ENCODE measurements at regions not wholly inside any gene's neighbourhood (a gene's known extent, or its start where the extent isn't known, plus 50 kb on each side); places are given as distances from the start of the nearest gene placed in this dataset.

DNA sequence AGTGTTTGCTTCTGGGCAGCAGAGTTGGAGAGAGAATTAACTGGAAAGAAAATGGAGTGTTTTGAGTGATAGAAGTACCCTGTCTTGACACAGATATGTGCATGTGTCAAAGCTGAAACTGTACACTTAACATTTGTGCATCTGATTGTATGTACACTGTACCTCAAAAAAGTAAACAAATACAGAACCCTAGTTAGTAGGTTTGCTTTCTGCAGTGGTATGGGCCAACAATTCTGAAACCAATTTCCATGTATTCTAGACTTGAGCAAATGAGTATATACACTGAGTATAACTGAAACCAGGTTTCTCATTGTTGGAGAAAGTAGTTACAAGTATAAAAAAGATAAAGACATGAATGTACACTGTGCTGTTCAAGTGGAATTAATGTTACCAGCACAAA is 52.4 kb downstream of the ELAPOR2 start:
- no peak for DNase-seq
- Histone ChIP-seq H3K27ac (ENCODE audit: insufficient read depth, low read length, poor library complexity, severe bottlenecking) (no peak overlapping the region), H3K36me3 (ENCODE audit: control insufficient read depth, insufficient read depth, low read length) (no peaks in the 10 kb centered on the region), H3K27me3 (replicated peaks; ENCODE audit: control insufficient read depth, insufficient read depth, low read length, poor library complexity, severe bottlenecking) (no peaks in the 10 kb centered on the region), H3K4me1 (ENCODE audit: control insufficient read depth, insufficient read depth, low read length, poor library complexity, severe bottlenecking) (no peaks in the 10 kb centered on the region), H3K9me3 (ENCODE audit: control insufficient read depth, low read length) (no peaks in the 10 kb centered on the region), H3K4me3 (ENCODE audit: insufficient read depth, low read depth, low read length, poor library complexity, severe bottlenecking) (no peak overlapping the region)

DNA sequence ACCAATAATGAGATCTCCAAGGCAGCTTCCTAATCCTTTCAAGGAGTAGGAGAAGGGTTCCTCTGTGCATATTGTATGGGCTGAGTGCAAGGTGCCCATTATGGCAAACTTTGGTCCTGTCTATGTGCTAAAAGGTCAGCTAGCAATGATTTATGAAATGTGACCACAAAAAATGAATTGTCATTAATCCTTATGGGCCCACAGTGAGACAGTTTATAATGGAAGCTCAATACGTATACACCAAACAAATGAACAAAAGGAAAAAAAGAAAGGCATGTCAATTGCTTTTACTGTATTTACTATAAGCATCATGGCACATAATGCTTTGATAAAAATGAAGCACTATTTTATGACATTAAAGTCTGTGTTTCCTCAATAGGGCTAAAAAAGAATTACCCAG is 54.5 kb downstream of the ELAPOR2 start:
- Histone ChIP-seq H3K4me1 (ENCODE audit: control insufficient read depth, insufficient read depth, low read length, poor library complexity, severe bottlenecking) (no peaks in the 10 kb centered on the region), H3K36me3 (ENCODE audit: control insufficient read depth, insufficient read depth, low read length) (no peaks in the 10 kb centered on the region), H3K4me3 (ENCODE audit: insufficient read depth, low read depth, low read length, poor library complexity, severe bottlenecking) (no peak overlapping the region), H3K27ac (ENCODE audit: insufficient read depth, low read length, poor library complexity, severe bottlenecking) (no peak overlapping the region), H3K9me3 (ENCODE audit: control insufficient read depth, low read length) (no peaks in the 10 kb centered on the region), H3K27me3 (replicated peaks; ENCODE audit: control insufficient read depth, insufficient read depth, low read length, poor library complexity, severe bottlenecking) (no peaks in the 10 kb centered on the region)
- DNase-seq = no peak

DNA sequence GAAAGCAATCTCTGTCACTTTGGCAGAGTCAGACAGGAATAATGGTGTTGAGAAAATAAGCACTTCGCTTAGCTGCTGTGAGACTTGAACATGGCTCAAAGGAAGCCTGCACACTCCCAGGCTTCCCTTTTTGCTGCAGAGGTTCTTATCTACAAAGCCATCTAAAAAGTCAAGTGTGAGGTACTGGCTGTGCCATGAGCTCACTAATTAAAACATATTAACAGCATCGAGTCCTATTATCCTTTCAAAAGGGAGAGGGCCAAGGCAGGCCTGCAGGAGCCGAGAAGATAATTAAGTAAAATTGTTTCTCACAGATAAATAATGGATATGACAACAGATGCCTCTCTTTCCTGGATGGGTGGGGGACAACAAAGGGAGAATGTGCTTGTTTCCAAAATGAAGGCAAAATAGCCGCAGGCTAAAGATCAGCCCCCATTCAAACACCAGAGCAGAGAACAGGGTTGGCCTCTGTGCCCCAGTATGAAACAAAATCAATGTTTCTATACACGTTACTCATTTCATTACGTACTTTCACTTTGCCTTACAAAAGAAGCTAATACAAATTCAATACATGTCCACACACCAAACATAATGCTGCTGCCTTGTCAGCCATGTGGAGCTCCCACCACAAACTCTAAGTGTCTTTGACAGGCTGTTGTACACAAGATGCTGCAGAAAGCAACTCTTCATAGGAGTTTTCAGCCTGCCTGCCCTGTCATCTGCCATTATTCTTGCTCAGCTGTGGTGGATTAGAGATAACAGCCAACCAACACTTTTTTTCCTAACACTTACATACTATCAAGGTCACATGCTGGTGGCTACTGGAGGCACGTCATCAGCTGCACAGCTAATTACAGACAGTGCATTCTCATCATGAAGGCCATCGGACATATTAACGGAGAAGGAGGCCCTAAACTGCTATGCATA is 55.3 kb downstream of the ELAPOR2 start:
- no peak for DNase-seq
- Histone ChIP-seq H3K36me3 (ENCODE audit: control insufficient read depth, insufficient read depth, low read length) (no peaks in the 10 kb centered on the region), H3K27ac (ENCODE audit: insufficient read depth, low read length, poor library complexity, severe bottlenecking) (no peak overlapping the region), H3K4me3 (ENCODE audit: insufficient read depth, low read depth, low read length, poor library complexity, severe bottlenecking) (no peak overlapping the region), H3K27me3 (replicated peaks; ENCODE audit: control insufficient read depth, insufficient read depth, low read length, poor library complexity, severe bottlenecking) (no peaks in the 10 kb centered on the region), H3K4me1 (ENCODE audit: control insufficient read depth, insufficient read depth, low read length, poor library complexity, severe bottlenecking) (no peaks in the 10 kb centered on the region), H3K9me3 (ENCODE audit: control insufficient read depth, low read length) (no peaks in the 10 kb centered on the region)

DNA sequence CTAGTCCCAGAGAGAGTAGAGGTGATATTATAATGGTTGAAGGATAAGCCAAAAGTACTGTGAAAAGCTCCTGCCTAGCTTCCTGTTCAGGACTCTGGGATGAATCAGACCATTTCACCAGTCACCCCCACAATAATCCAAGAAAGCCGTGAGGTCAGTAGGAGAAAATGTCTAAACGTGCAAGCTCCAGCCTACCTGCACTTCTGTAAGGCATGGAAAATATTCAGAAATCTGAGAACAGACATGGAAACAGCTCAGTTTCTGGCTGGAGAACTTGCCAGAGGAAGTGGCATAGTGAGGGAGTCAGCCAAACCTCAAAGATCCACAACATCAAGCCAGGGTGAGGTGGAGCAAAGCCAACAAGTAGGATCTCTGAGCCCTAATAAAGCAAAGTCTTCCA is 58.2 kb downstream of the ELAPOR2 start:
- Histone ChIP-seq H3K4me3 (ENCODE audit: insufficient read depth, low read depth, low read length, poor library complexity, severe bottlenecking) (no peak overlapping the region), H3K9me3 (ENCODE audit: control insufficient read depth, low read length) (no peaks in the 10 kb centered on the region), H3K27ac (ENCODE audit: insufficient read depth, low read length, poor library complexity, severe bottlenecking) (no peak overlapping the region), H3K27me3 (replicated peaks; ENCODE audit: control insufficient read depth, insufficient read depth, low read length, poor library complexity, severe bottlenecking) (no peaks in the 10 kb centered on the region), H3K4me1 (ENCODE audit: control insufficient read depth, insufficient read depth, low read length, poor library complexity, severe bottlenecking) (no peaks in the 10 kb centered on the region), H3K36me3 (ENCODE audit: control insufficient read depth, insufficient read depth, low read length) (no peaks in the 10 kb centered on the region)
- no peak for DNase-seq

DNA sequence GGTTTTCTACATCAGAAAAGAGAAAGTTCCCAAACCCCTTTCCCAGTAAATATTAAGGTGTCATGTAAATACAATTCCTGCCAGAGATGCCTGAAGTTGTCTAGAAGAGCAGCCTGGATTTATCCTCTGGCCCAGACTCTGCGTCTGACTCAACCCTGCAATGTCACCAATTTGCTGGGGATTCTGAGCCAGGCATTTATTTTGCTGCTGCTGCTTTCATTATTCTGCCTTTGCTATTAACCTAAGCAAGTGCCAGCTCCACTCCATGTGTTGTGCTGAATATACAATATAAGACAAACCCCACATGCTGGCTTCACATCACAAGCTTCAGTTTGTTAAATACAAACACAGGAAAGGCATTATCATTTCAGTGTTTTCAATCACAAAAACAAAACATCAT is 59.1 kb downstream of the ELAPOR2 start:
- no peak for DNase-seq
- H3K4me3 ChIP-seq (ENCODE audit: insufficient read depth, low read depth, low read length, poor library complexity, severe bottlenecking) = no peak overlapping the region
- no peaks in the 10 kb centered on the region for H3K9me3 ChIP-seq (ENCODE audit: control insufficient read depth, low read length)
- H3K36me3 ChIP-seq (ENCODE audit: control insufficient read depth, insufficient read depth, low read length) = no peaks in the 10 kb centered on the region
- no peaks in the 10 kb centered on the region for H3K4me1 ChIP-seq (ENCODE audit: control insufficient read depth, insufficient read depth, low read length, poor library complexity, severe bottlenecking)
- H3K27me3 ChIP-seq (replicated peaks; ENCODE audit: control insufficient read depth, insufficient read depth, low read length, poor library complexity, severe bottlenecking) = no peaks in the 10 kb centered on the region
- no peak overlapping the region for H3K27ac ChIP-seq (ENCODE audit: insufficient read depth, low read length, poor library complexity, severe bottlenecking)

DNA sequence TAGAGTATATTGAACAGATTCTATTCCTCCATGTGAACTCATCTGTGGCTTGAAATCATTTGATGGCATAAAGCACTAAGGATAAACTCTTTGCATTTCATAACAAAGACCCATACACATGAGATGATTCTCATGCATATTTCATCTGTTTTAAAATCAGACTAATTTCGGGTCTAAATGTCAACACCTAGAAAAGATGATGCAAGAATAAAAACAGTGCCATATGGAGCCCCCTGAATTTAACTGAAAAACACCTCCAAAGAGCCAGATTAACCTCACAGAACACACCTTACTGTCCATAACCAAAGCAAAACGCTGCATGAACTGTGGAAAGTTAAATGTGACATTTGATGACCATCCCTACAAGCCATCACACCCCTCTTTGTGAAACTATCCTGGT is 59.7 kb downstream of the ELAPOR2 start:
- no peaks in the 10 kb centered on the region for H3K27me3 ChIP-seq (replicated peaks; ENCODE audit: control insufficient read depth, insufficient read depth, low read length, poor library complexity, severe bottlenecking)
- H3K4me3 ChIP-seq (ENCODE audit: insufficient read depth, low read depth, low read length, poor library complexity, severe bottlenecking) = no peak overlapping the region
- no peak for DNase-seq
- no peaks in the 10 kb centered on the region for H3K36me3 ChIP-seq (ENCODE audit: control insufficient read depth, insufficient read depth, low read length)
- no peaks in the 10 kb centered on the region for H3K9me3 ChIP-seq (ENCODE audit: control insufficient read depth, low read length)
- H3K4me1 ChIP-seq (ENCODE audit: control insufficient read depth, insufficient read depth, low read length, poor library complexity, severe bottlenecking) = no peaks in the 10 kb centered on the region
- no peak overlapping the region for H3K27ac ChIP-seq (ENCODE audit: insufficient read depth, low read length, poor library complexity, severe bottlenecking)

DNA sequence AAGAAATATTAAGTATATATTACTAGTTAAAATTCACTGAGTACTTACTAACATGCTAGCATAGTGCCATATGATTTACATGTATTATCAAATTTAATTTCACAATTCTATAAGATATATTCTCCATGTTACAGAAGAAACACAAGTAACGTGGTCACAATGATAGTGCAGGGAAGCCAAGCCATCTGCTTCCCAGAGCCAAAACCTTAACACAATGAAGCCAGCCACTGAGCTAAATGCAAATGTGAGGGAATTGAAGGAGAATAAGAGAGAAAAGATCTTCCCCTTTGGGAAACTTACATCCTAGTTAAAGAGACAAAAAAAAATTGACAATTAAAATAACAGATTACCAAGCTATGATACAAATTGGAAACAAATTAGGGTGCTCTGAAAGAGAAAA is 63.6 kb downstream of the ELAPOR2 start:
- no peaks in the 10 kb centered on the region for H3K9me3 ChIP-seq (ENCODE audit: control insufficient read depth, low read length)

DNA sequence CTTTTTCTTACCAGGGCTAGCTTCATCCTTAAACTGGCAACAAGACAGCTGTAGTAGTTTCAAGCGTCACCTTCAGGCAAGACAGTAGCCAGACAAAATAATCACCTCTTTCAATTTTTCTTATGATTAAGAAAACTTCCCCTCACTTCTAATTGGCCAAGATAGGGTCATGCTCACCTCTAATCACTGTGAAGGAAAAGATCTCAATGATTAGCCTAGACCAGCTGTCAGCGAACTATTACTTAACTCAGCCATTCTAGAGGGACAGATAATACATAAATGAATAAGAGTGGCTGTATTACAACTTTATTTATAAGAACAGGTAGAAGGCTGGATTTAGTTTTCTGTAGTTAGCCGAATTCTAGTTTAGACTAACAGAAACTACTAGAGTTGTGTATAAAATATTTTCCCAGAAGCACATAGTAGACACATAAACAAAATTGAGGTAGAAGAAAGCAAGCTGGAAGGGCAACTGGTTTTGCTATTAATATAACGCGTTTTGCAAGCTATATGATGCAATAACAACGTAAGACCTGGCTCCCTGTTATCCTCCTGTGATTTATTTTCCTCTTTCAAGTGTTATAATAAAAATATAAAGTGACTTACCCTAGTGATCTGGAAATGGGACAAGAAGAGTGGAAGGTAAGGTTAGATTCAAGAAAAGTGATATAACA is 64.3 kb downstream of the ELAPOR2 start:
- Histone ChIP-seq H3K9me3 (ENCODE audit: control insufficient read depth, low read length) (no peaks in the 10 kb centered on the region), H3K27ac (ENCODE audit: insufficient read depth, low read length, poor library complexity, severe bottlenecking) (no peak overlapping the region), H3K4me1 (ENCODE audit: control insufficient read depth, insufficient read depth, low read length, poor library complexity, severe bottlenecking) (no peaks in the 10 kb centered on the region), H3K27me3 (replicated peaks; ENCODE audit: control insufficient read depth, insufficient read depth, low read length, poor library complexity, severe bottlenecking) (no peaks in the 10 kb centered on the region), H3K36me3 (ENCODE audit: control insufficient read depth, insufficient read depth, low read length) (no peaks in the 10 kb centered on the region), H3K4me3 (ENCODE audit: insufficient read depth, low read depth, low read length, poor library complexity, severe bottlenecking) (no peak overlapping the region)
- DNase-seq = no peak

More for the DNA sequence above, 63.6 kb downstream of the ELAPOR2 start:
- Histone ChIP-seq H3K27ac (ENCODE audit: insufficient read depth, low read length, poor library complexity, severe bottlenecking) (no peak overlapping the region), H3K4me3 (ENCODE audit: insufficient read depth, low read depth, low read length, poor library complexity, severe bottlenecking) (no peak overlapping the region), H3K36me3 (ENCODE audit: control insufficient read depth, insufficient read depth, low read length) (no peaks in the 10 kb centered on the region), H3K27me3 (replicated peaks; ENCODE audit: control insufficient read depth, insufficient read depth, low read length, poor library complexity, severe bottlenecking) (no peaks in the 10 kb centered on the region), H3K4me1 (ENCODE audit: control insufficient read depth, insufficient read depth, low read length, poor library complexity, severe bottlenecking) (no peaks in the 10 kb centered on the region)
- DNase-seq = no peak

DNA sequence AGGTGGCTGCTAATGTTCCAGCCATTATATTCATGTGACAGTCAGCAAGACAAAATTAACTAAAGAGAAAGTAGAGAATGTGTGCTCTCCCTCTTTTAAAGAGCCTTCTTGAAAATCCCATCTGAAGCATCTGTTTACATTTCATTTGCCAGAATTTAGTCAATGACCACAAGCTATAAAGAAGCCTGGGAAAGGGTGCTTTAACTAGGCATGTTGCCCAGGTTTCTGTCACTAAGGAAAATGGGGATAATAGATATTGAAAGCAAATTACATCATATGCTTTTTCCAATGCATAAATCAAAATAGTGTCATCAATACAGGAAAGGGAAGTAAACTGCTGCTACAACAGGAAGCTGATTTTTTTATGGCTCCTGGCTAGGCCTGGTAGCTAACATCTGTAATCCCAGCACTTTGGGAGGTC is 67.7 kb downstream of the ELAPOR2 start:
- Histone ChIP-seq H3K9me3 (ENCODE audit: control insufficient read depth, low read length) (no peaks in the 10 kb centered on the region), H3K4me1 (ENCODE audit: control insufficient read depth, insufficient read depth, low read length, poor library complexity, severe bottlenecking) (no peaks in the 10 kb centered on the region), H3K27me3 (replicated peaks; ENCODE audit: control insufficient read depth, insufficient read depth, low read length, poor library complexity, severe bottlenecking) (no peaks in the 10 kb centered on the region), H3K4me3 (ENCODE audit: insufficient read depth, low read depth, low read length, poor library complexity, severe bottlenecking) (no peak overlapping the region), H3K36me3 (ENCODE audit: control insufficient read depth, insufficient read depth, low read length) (no peaks in the 10 kb centered on the region), H3K27ac (ENCODE audit: insufficient read depth, low read length, poor library complexity, severe bottlenecking) (no peak overlapping the region)
- DNase-seq = no peak

DNA sequence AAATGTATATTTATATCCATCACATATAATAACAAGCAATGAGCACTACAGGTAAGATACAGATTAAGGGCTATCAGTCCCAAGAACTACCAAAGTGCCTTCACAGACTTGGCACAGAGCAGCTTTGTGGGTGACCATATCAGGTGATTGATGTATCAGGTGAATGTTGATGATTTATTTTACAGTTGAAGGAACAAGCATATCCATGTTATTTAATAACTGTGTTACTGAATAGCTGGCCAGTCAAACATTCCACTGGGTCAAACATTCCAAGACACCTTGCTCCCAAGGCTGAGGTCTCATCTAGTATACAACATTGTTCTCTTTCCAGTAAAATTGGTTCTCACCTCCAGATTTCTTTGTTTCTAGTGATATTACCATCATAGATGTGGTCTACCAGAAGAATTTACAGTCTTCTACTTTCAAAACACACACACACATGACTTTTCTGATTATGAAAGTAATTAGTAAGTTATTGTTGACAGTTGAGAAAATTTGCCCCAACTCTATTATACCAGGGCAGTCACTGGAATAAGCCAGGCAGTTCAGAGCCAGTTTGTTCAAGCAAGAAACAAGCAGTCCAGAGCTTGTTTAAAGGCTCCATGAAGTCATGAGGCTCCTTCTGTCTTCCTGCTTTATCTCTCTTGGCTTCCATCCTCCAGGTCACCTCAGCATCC is 68.2 kb downstream of the ELAPOR2 start:
- H3K9me3 ChIP-seq (ENCODE audit: control insufficient read depth, low read length) = no peaks in the 10 kb centered on the region
- no peaks in the 10 kb centered on the region for H3K4me1 ChIP-seq (ENCODE audit: control insufficient read depth, insufficient read depth, low read length, poor library complexity, severe bottlenecking)
- no peak overlapping the region for H3K4me3 ChIP-seq (ENCODE audit: insufficient read depth, low read depth, low read length, poor library complexity, severe bottlenecking)
- no peak for DNase-seq
- H3K36me3 ChIP-seq (ENCODE audit: control insufficient read depth, insufficient read depth, low read length) = no peaks in the 10 kb centered on the region
- H3K27ac ChIP-seq (ENCODE audit: insufficient read depth, low read length, poor library complexity, severe bottlenecking) = no peak overlapping the region
- no peaks in the 10 kb centered on the region for H3K27me3 ChIP-seq (replicated peaks; ENCODE audit: control insufficient read depth, insufficient read depth, low read length, poor library complexity, severe bottlenecking)

Data from effector memory CD4-positive, alpha-beta T cell (primary cell).